ENCODE measurements at regions not wholly inside any gene's neighbourhood (a gene's known extent, or its start where the extent isn't known, plus 50 kb on each side); places are given as distances from the start of the nearest gene placed in this dataset.
"Not testable (repeated sequence)": the region's sequence is repeated elsewhere in the genome, so short reads cannot be mapped to it uniquely, and the experiment has no call there.

DNA sequence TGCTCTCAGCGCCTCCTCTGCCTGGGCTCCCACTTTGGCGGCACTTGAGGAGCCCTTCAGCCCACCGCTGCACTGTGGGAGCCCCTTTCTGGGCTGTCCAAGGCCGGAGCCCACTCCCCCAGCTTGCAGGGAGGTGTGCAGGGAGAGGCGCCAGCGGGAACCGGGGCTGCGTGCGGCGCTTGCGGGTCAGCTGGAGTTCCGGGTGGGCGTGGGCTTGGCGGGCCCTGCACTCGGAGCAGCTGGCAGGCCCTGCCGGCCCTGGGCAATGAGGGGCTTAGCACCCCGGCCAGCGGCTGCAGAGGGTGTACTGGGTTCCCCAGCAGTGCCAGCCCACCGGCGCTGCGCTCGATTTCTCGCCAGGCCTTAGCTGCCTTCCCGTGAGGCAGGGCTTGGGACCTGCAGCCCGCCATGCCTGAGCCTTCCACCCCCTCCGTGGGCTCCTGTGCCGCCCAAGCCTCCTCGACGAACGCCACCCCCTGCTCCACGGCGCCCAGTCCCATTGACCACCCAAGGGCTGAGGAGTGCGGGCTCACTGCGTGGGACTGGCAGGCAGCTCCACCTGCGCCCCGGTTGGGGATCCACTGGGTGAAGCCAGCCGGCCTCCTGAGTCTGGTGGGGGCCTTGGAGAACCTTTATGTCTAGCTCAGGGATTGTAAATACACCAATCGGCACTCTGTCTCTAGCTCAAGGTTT is 122.3 kb downstream of the FSCB start:
- H3K9me3 ChIP-seq (ENCODE audit: control insufficient read depth, insufficient read depth, low read depth, low read length); BruUV-seq (replicated peaks); intact Hi-C loops (cut with micrococcal nuclease; ENCODE audit: unreplicated experiment); ATAC-seq; H3K4me1 ChIP-seq (ENCODE audit: control insufficient read depth, insufficient read depth, low read length); DNase-seq (ENCODE audit: low read depth, low spot score); H3K36me3 ChIP-seq (ENCODE audit: control insufficient read depth, insufficient read depth, low read length); in situ Hi-C loops (cut with HindIII; ENCODE audit: low pct_unique_long_range_greater_than_20kb, low sequenced_read_pairs); POLR2A ChIA-PET; CTCF ChIA-PET; H3K27me3 ChIP-seq (ENCODE audit: control insufficient read depth, insufficient read depth, low read length); H3K4me3 ChIP-seq (ENCODE audit: low read depth in 2 of 2, low read length in 2 of 2); H3K27ac ChIP-seq (ENCODE audit: low read length): not testable (repeated sequence)

DNA sequence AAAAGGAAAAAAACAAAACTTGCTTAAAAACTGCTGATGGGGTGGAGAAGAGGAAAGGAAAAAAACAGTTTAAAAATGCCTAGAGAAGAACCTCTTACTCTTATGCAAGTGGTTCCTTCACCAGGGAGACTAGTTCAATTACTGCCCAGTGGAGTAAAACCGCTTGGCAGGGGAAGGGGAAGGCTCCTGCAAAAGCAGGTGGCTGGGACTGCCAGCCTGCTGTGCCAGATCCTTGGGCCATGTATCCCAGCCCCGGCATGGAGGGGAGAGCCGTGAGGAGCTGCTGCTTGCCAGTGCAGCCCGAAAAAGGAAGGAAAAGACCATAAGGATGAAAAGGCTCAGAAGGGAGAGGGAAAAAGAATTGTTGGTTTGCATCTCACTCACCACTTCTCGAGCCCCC is 123.0 kb downstream of the FSCB start:
- H3K27ac ChIP-seq (ENCODE audit: low read length) = no peak overlapping the region
- H3K4me1 ChIP-seq (ENCODE audit: control insufficient read depth, insufficient read depth, low read length) = no peaks in the 10 kb centered on the region
- TF ChIP-seq TCF7L2 (IDR thresholded peaks at IDR 0.05; ENCODE audit: low read depth, low read length) = no peak
- TF ChIP-seq REST (IDR thresholded peaks at IDR 0.05; ENCODE audit: insufficient read depth in 1 of 2, low read depth in 2 of 2, low read length in 1 of 2) = no peak
- TF ChIP-seq POLR2AphosphoS5 (IDR thresholded peaks at IDR 0.05; ENCODE audit: low read depth, low read length) = no peak
- no peak for TF ChIP-seq SIN3A (IDR thresholded peaks at IDR 0.05; ENCODE audit: borderline replicate concordance, insufficient read depth, low read depth, low read length)
- TF ChIP-seq CTCF (IDR thresholded peaks at IDR 0.05) = no peak
- DNase-seq (ENCODE audit: low read depth, low spot score) (no peak), ATAC-seq (no peak)
- intact Hi-C loops (cut with micrococcal nuclease; ENCODE audit: unreplicated experiment) = no loop called here
- no peaks in the 10 kb centered on the region for H3K36me3 ChIP-seq (ENCODE audit: control insufficient read depth, insufficient read depth, low read length)
- no peak overlapping the region for H3K4me3 ChIP-seq (ENCODE audit: low read depth in 2 of 2, low read length in 2 of 2)
- POLR2A ChIA-PET = no interaction called here
- no TSS peak for BruUV-seq (replicated peaks)
- H3K9me3 ChIP-seq (ENCODE audit: control insufficient read depth, insufficient read depth, low read depth, low read length) = no peaks in the 10 kb centered on the region
- in situ Hi-C loops (cut with HindIII; ENCODE audit: low pct_unique_long_range_greater_than_20kb, low sequenced_read_pairs) = no loop called here
- no peaks in the 10 kb centered on the region for H3K27me3 ChIP-seq (ENCODE audit: control insufficient read depth, insufficient read depth, low read length)
- CTCF ChIA-PET = no interaction called here

- TF ChIP-seq POLR2AphosphoS5 (IDR thresholded peaks at IDR 0.05; ENCODE audit: low read depth, low read length) (no peak), SIN3A (IDR thresholded peaks at IDR 0.05; ENCODE audit: borderline replicate concordance, insufficient read depth, low read depth, low read length) (no peak), CTCF (IDR thresholded peaks at IDR 0.05) (no peak), TCF7L2 (IDR thresholded peaks at IDR 0.05; ENCODE audit: low read depth, low read length) (no peak), REST (IDR thresholded peaks at IDR 0.05; ENCODE audit: insufficient read depth in 1 of 2, low read depth in 2 of 2, low read length in 1 of 2) (no peak)
- ChIA-PET POLR2A (interaction anchor here (0.5 kb wide), 1 partner anchor 513 kb away, joined by 10 read pairs; a partner anchor contains a TSS), CTCF (no interaction called here)
- BruUV-seq (replicated peaks) = no TSS peak
- Histone ChIP-seq H3K36me3 (ENCODE audit: control insufficient read depth, insufficient read depth, low read length) (no peaks in the 10 kb centered on the region), H3K4me1 (ENCODE audit: control insufficient read depth, insufficient read depth, low read length) (no peaks in the 10 kb centered on the region), H3K27me3 (ENCODE audit: control insufficient read depth, insufficient read depth, low read length) (no peaks in the 10 kb centered on the region), H3K4me3 (ENCODE audit: low read depth in 2 of 2, low read length in 2 of 2) (no peak overlapping the region), H3K27ac (ENCODE audit: low read length) (no peak overlapping the region), H3K9me3 (ENCODE audit: control insufficient read depth, insufficient read depth, low read depth, low read length) (no peaks in the 10 kb centered on the region)
- DNase-seq (ENCODE audit: low read depth, low spot score) (no peak), ATAC-seq (no peak)
- intact Hi-C loops (cut with micrococcal nuclease; ENCODE audit: unreplicated experiment) = no loop called here
- in situ Hi-C loops (cut with HindIII; ENCODE audit: low pct_unique_long_range_greater_than_20kb, low sequenced_read_pairs) = no loop called here
These were observed 123.4 kb downstream of the FSCB start for GRCh38 chr14:44383636-44384035.

Measured in Panc1 (cell line).